HCT116 (cell line): ENCODE measurements at regions not wholly inside any gene's neighbourhood (a gene's known extent, or its start where the extent isn't known, plus 50 kb on each side); places are given as distances from the start of the nearest gene placed in this dataset.
"Not testable (repeated sequence)": the region's sequence is repeated elsewhere in the genome, so short reads cannot be mapped to it uniquely, and the experiment has no call there.

ENCODE experiments used
- CBX3 ChIP-seq: IDR thresholded peaks from 2 replicates; pipeline ENCODE4 v1.6.1; 2012; ENCODE audit warnings: low read depth
- FOSL1 ChIP-seq: IDR thresholded peaks from 2 replicates; pipeline ENCODE4 v1.6.1; 2012; ENCODE audit warnings: low read depth
- POLR2A ChIP-seq: IDR thresholded peaks from 2 replicates; pipeline ENCODE4 v1.7.0; 2011; ENCODE audit warnings: borderline replicate concordance; ENCODE audit not compliant: insufficient read depth, insufficient read length; ENCODE audit errors: extremely low read depth
- POLR2AphosphoS5 ChIP-seq: IDR thresholded peaks from 2 replicates; pipeline ENCODE4 v1.6.1; 2011; ENCODE audit warnings: mild to moderate bottlenecking, low read depth, low read length, moderate library complexity
- SP1 ChIP-seq: IDR thresholded peaks from 2 replicates; pipeline ENCODE4 v1.6.1; 2012; ENCODE audit warnings: low read depth
- TF ChIP-seq, protein P1 (sequence below), 3 experiments: fragments of 200-600 bp in 1 of 3; sonication (generic) in 1 of 3; IDR thresholded peaks in 2 of 3; conservative IDR thresholded peaks in 1 of 3; 2 replicates each; pipeline ENCODE4 v1.5.1; 2012 to 2017; ENCODE audit warnings: low read depth in 2 of 3, low read length in 2 of 3, antibody characterized with exemption in 1 of 3, borderline replicate concordance in 1 of 3, control low read depth in 1 of 3, mild to moderate bottlenecking in 1 of 3, mixed read lengths in 1 of 3, mixed run types in 1 of 3, moderate library complexity in 1 of 3; ENCODE audit not compliant: insufficient read depth in 1 of 3

DNA sequence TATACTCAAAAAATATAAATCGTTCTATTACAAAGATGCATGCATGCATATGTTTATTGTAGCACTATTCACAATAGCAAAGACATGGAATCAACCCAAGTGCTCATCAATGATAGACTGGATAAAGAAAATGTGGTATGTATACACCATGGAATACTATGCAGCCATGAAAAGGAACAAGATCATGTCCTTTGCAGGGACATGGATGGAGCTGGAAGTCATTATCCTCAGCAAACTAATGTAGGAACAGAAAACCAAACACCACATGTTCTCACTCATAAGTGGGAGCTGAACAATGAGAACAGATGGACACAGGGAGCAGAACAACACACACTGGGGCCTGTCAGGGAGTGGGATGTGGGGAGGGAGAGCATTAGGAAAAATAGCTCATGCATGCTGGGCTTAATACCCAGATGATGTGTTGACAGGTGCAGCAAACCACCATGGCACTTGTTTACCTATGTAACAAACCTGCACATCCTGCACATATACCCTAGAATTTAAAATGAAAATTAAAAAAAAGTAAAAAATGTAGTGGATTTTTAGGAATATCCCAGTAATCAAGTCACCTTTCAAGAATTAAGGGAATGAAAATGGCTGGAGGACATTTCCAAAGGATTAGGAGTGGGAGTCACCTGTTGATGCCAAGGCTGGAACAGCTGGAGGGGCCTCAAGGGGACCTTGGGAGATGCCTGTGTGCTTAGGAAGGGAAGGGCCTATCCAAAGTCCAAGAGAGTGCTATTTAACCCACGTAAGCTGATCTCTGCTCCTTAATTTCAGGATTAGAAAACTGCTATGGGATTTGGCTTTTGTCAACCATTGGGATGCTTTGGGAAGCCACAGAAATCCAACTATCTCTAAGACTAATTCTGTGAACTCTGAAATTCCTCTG, 156.9 kb upstream of the FAM20A start:
- TF ChIP-seq SP1, FOSL1, CBX3, POLR2A, POLR2AphosphoS5: not testable (repeated sequence)
- TF ChIP-seq, protein P1, sequence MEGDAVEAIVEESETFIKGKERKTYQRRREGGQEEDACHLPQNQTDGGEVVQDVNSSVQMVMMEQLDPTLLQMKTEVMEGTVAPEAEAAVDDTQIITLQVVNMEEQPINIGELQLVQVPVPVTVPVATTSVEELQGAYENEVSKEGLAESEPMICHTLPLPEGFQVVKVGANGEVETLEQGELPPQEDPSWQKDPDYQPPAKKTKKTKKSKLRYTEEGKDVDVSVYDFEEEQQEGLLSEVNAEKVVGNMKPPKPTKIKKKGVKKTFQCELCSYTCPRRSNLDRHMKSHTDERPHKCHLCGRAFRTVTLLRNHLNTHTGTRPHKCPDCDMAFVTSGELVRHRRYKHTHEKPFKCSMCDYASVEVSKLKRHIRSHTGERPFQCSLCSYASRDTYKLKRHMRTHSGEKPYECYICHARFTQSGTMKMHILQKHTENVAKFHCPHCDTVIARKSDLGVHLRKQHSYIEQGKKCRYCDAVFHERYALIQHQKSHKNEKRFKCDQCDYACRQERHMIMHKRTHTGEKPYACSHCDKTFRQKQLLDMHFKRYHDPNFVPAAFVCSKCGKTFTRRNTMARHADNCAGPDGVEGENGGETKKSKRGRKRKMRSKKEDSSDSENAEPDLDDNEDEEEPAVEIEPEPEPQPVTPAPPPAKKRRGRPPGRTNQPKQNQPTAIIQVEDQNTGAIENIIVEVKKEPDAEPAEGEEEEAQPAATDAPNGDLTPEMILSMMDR (IDR thresholded peaks at IDR 0.05 in 2 of 3, conservative IDR thresholded peaks at IDR 0.05 in 1 of 3; ENCODE audit: borderline replicate concordance in 1 of 3, insufficient read depth in 1 of 3, low read depth in 2 of 3, low read length in 2 of 3) = not testable (repeated sequence)
